A673 (cell line): ENCODE measurements at regions not wholly inside any gene's neighbourhood (a gene's known extent, or its start where the extent isn't known, plus 50 kb on each side); places are given as distances from the start of the nearest gene placed in this dataset.

Source experiments
- BruUV-seq: library from RNA; stranded (reverse); fragments of 400-500 nt; replicated peaks from 2 replicates; lab custom pipeline; 2021; lab: Mats Ljungman, UMichigan
- CTCF ChIA-PET: fragments of 300-600 bp; sonication (Branson Sonifier 250); formaldehyde crosslinking; loops from one replicate; lab custom pipeline; 2022; ENCODE audit warnings: antibody characterized with exemption; lab: Charles Lee
- POLR2A ChIA-PET: fragments of 300-600 bp; sonication (Branson Sonifier 250); formaldehyde crosslinking; loops from one replicate; lab custom pipeline; 2022; ENCODE audit warnings: antibody characterized with exemption; ENCODE audit not compliant: low non-redundant PET; lab: Charles Lee
- DNase-seq: peaks from one replicate; pipeline ENCODE4 v3.0.0-alpha.2; 2015; ENCODE audit warnings: low spot score
- H3K27ac ChIP-seq: fragments of 200-600 bp; sonication (generic); 2 replicates; pipeline ENCODE4 v1.5.1; 2016; ENCODE audit warnings: mixed run types, low read depth, mild to moderate bottlenecking, mixed read lengths, antibody characterized with exemption, low read length; ENCODE audit not compliant: poor library complexity, severe bottlenecking
- H3K27me3 ChIP-seq: fragments of 200-600 bp; sonication (generic); replicated peaks from 2 replicates; pipeline ENCODE4 v1.6.1; 2017; ENCODE audit warnings: mixed run types, low read depth, mild to moderate bottlenecking, mixed read lengths, antibody characterized with exemption, low read length; ENCODE audit not compliant: insufficient read depth, poor library complexity
- H3K36me3 ChIP-seq: fragments of 200-600 bp; sonication (generic); 2 replicates; pipeline ENCODE4 v1.6.1; 2016; ENCODE audit warnings: mixed run types, mild to moderate bottlenecking, mixed read lengths, antibody characterized with exemption, low read length; ENCODE audit not compliant: insufficient read depth, poor library complexity, severe bottlenecking
- H3K4me1 ChIP-seq: fragments of 200-600 bp; sonication (generic); 2 replicates; pipeline ENCODE4 v1.6.1; 2017; ENCODE audit warnings: mixed run types, mild to moderate bottlenecking, mixed read lengths, antibody characterized with exemption, low read length; ENCODE audit not compliant: insufficient read depth, poor library complexity, severe bottlenecking
- H3K4me3 ChIP-seq: fragments of 200-600 bp; sonication (generic); 2 replicates; pipeline ENCODE4 v1.5.1; 2016; ENCODE audit warnings: low read depth, mixed run types, mild to moderate bottlenecking, mixed read lengths, low read length; ENCODE audit not compliant: poor library complexity, severe bottlenecking
- H3K9me3 ChIP-seq: fragments of 200-600 bp; sonication (generic); 2 replicates; pipeline ENCODE4 v1.6.1; 2016; ENCODE audit warnings: mixed run types, low read depth, mild to moderate bottlenecking, mixed read lengths, antibody characterized with exemption, low read length; ENCODE audit not compliant: poor library complexity, severe bottlenecking
- EZH2 ChIP-seq: fragments of 200-600 bp; sonication (generic); IDR thresholded peaks from 2 replicates; pipeline ENCODE4 v1.6.1; 2017; ENCODE audit warnings: borderline replicate concordance, low read depth, mild to moderate bottlenecking, mixed read lengths, antibody characterized with exemption, low read length; ENCODE audit not compliant: poor library complexity, severe bottlenecking
- intact Hi-C: fragments of 100-400 bp; cut with micrococcal nuclease; formaldehyde crosslinking; loops from one replicate; pipeline ENCODE4 v1.10.0; 2022; ENCODE audit not compliant: unreplicated experiment
- TF ChIP-seq, protein P1 (sequence below): fragments of 300-800, 200-600 bp; sonication (generic); conservative IDR thresholded peaks from 2 replicates; pipeline ENCODE4 v1.5.1; 2017; ENCODE audit warnings: low read depth, mild to moderate bottlenecking, antibody characterized with exemption, low read length, moderate library complexity, mixed read lengths

GRCh38 chr20:11451793-11452291 lies 465.9 kb upstream of the BTBD3 start:
- ChIA-PET POLR2A (no interaction called here), CTCF (no interaction called here)
- Histone ChIP-seq H3K4me1 (peaks cover 56% of the 10 kb centered on the region), H3K4me3 (no peak overlapping the region), H3K9me3 (no peaks in the 10 kb centered on the region), H3K36me3 (no peaks in the 10 kb centered on the region), H3K27ac (peak overlapping the region; percentile 54), H3K27me3 (no peaks in the 10 kb centered on the region)
- no TSS peak for BruUV-seq
- no peak for TF ChIP-seq EZH2
- TF ChIP-seq, protein P1, sequence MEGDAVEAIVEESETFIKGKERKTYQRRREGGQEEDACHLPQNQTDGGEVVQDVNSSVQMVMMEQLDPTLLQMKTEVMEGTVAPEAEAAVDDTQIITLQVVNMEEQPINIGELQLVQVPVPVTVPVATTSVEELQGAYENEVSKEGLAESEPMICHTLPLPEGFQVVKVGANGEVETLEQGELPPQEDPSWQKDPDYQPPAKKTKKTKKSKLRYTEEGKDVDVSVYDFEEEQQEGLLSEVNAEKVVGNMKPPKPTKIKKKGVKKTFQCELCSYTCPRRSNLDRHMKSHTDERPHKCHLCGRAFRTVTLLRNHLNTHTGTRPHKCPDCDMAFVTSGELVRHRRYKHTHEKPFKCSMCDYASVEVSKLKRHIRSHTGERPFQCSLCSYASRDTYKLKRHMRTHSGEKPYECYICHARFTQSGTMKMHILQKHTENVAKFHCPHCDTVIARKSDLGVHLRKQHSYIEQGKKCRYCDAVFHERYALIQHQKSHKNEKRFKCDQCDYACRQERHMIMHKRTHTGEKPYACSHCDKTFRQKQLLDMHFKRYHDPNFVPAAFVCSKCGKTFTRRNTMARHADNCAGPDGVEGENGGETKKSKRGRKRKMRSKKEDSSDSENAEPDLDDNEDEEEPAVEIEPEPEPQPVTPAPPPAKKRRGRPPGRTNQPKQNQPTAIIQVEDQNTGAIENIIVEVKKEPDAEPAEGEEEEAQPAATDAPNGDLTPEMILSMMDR = no peak
- intact Hi-C loops = no loop called here
- peak; percentile 64 for DNase-seq

- TF ChIP-seq, protein P1 = no peak
- TF ChIP-seq EZH2 = no peak
- Histone ChIP-seq H3K4me1 (peaks cover 56% of the 10 kb centered on the region), H3K36me3 (no peaks in the 10 kb centered on the region), H3K4me3 (no peak overlapping the region), H3K9me3 (no peaks in the 10 kb centered on the region), H3K27ac (peak overlapping the region; percentile 54), H3K27me3 (no peaks in the 10 kb centered on the region)
- intact Hi-C loops = no loop called here
- CTCF ChIA-PET = no interaction called here
- no TSS peak for BruUV-seq
- POLR2A ChIA-PET = no interaction called here
- DNase-seq = no peak
Measured at GRCh38 chr20:11452326-11452725, 465.4 kb upstream of the BTBD3 start.

DNA sequence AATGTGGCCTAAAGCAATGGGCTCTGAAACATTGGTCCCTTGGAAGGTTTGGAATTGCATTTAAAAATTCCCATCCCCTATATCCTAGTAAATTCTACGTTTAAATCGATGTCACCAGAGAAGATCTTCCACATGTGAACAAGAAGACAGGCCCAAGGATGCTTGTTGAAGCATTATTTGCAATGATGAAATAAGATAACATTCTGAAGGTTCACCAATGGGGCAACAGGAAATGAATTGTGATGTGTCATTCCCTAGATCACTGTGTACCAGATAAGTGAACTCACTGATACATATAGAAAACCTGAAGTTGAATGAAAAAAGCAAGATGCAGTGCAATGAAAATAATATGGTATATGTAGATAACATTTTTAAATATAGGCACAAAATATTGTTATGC lies 464.3 kb upstream of the BTBD3 start:
- no TSS peak for BruUV-seq
- H3K36me3 ChIP-seq = no peaks in the 10 kb centered on the region
- DNase-seq = peak; percentile 61
- TF ChIP-seq EZH2 = no peak
- TF ChIP-seq, protein P1 = no peak
- no peaks in the 10 kb centered on the region for H3K27me3 ChIP-seq
- CTCF ChIA-PET = no interaction called here
- intact Hi-C loops = no loop called here
- H3K4me1 ChIP-seq = peaks cover 50% of the 10 kb centered on the region
- H3K4me3 ChIP-seq = no peak overlapping the region
- H3K27ac ChIP-seq = no peak overlapping the region
- H3K9me3 ChIP-seq = no peaks in the 10 kb centered on the region
- POLR2A ChIA-PET = no interaction called here
